ENCODE measurements at regions not wholly inside any gene's neighbourhood (a gene's known extent, or its start where the extent isn't known, plus 50 kb on each side); places are given as distances from the start of the nearest gene placed in this dataset.

- ChIA-PET POLR2A (no interaction called here), CTCF (no interaction called here)
- no peak overlapping the region for H3K4me2 ChIP-seq (replicated peaks; ENCODE audit: low read depth, low read length, poor library complexity, severe bottlenecking)
- H3K27ac ChIP-seq (ENCODE audit: low read length in 2 of 2) = no peak overlapping the region
- Mint-ChIP-seq H3K4me3 (no peak overlapping the region), H3K27me3 (no peaks in the 10 kb centered on the region), H3K27ac (no peak overlapping the region), H3K9me3 (ENCODE audit: insufficient read depth) (no peaks in the 10 kb centered on the region), H3K4me1 (no peaks in the 10 kb centered on the region)
- H3K79me2 ChIP-seq (ENCODE audit: control insufficient read depth, insufficient read depth, low read length) = no peaks in the 10 kb centered on the region
- TF ChIP-seq EZH2 (IDR thresholded peaks at IDR 0.05; ENCODE audit: borderline replicate concordance, insufficient read depth, low read depth, low read length, poor library complexity, severe bottlenecking) (no peak), CTCF (IDR thresholded peaks at IDR 0.05) (no peak)
- intact Hi-C loops (cut with micrococcal nuclease) = no loop called here
- no peak overlapping the region for H3K4me3 ChIP-seq (ENCODE audit: control extremely low read depth in 1 of 5, extremely low read depth in 1 of 5, insufficient read depth in 1 of 5, low read depth in 2 of 5, low read length in 4 of 5)
- ATAC-seq (ENCODE audit: low read depth) = no peak
- no peaks in the 10 kb centered on the region for H3K9me3 ChIP-seq (ENCODE audit: control extremely low read depth in 1 of 3, control insufficient read depth in 2 of 3, insufficient read depth in 1 of 3, low read length in 2 of 3)
- 71% methylated on average over 1 of the region's 4 CpGs for WGBS (ENCODE audit: insufficient coverage)
- H3K9ac ChIP-seq (ENCODE audit: low read length) = no peak overlapping the region
- H3K36me3 ChIP-seq (replicated peaks in 1 of 2; ENCODE audit: control extremely low read depth in 1 of 2, control insufficient read depth in 1 of 2, extremely low read depth in 1 of 2, insufficient read depth in 2 of 2, low read length in 1 of 2) = no peaks in the 10 kb centered on the region
- DNase-seq = no peak
- no peaks in the 10 kb centered on the region for H3K27me3 ChIP-seq (replicated peaks in 1 of 4; ENCODE audit: control extremely low read depth in 1 of 4, control insufficient read depth in 3 of 4, insufficient read depth in 4 of 4, low read length in 3 of 4)
- no peaks in the 10 kb centered on the region for H3K4me1 ChIP-seq (ENCODE audit: control insufficient read depth in 2 of 2, insufficient read depth in 2 of 2, low read length in 2 of 2)
- H2AFZ ChIP-seq (ENCODE audit: insufficient read depth, low read depth, low read length, poor library complexity, severe bottlenecking) = no peak overlapping the region
- H4K20me1 ChIP-seq (ENCODE audit: control insufficient read depth, insufficient read depth, low read length, poor library complexity, severe bottlenecking) = no peaks in the 10 kb centered on the region
These were observed 184.8 kb downstream of the NR4A2 start for GRCh38 chr2:156147594-156148330.

GRCh38 chr2:156145976-156146375, 186.5 kb downstream of the NR4A2 start:
- TF ChIP-seq EZH2 (IDR thresholded peaks at IDR 0.05; ENCODE audit: borderline replicate concordance, insufficient read depth, low read depth, low read length, poor library complexity, severe bottlenecking) (no peak), CTCF (IDR thresholded peaks at IDR 0.05) (no peak)
- ChIA-PET CTCF (no interaction called here), POLR2A (no interaction called here)
- no peaks in the 10 kb centered on the region for H4K20me1 ChIP-seq (ENCODE audit: control insufficient read depth, insufficient read depth, low read length, poor library complexity, severe bottlenecking)
- no peaks in the 10 kb centered on the region for H3K27me3 ChIP-seq (replicated peaks in 1 of 4; ENCODE audit: control extremely low read depth in 1 of 4, control insufficient read depth in 3 of 4, insufficient read depth in 4 of 4, low read length in 3 of 4)
- H3K9me3 ChIP-seq (ENCODE audit: control extremely low read depth in 1 of 3, control insufficient read depth in 2 of 3, insufficient read depth in 1 of 3, low read length in 2 of 3) = no peaks in the 10 kb centered on the region
- H3K27ac ChIP-seq (ENCODE audit: low read length in 2 of 2) = no peak overlapping the region
- intact Hi-C loops (cut with micrococcal nuclease) = no loop called here
- H3K9me3 Mint-ChIP-seq (ENCODE audit: insufficient read depth) = no peaks in the 10 kb centered on the region
- H2AFZ ChIP-seq (ENCODE audit: insufficient read depth, low read depth, low read length, poor library complexity, severe bottlenecking) = no peak overlapping the region
- no peak overlapping the region for H3K4me2 ChIP-seq (replicated peaks; ENCODE audit: low read depth, low read length, poor library complexity, severe bottlenecking)
- DNase-seq (no peak), ATAC-seq (ENCODE audit: low read depth) (no peak)
- no peak overlapping the region for H3K27ac Mint-ChIP-seq
- no peak overlapping the region for H3K9ac ChIP-seq (ENCODE audit: low read length)
- H3K79me2 ChIP-seq (ENCODE audit: control insufficient read depth, insufficient read depth, low read length) = no peaks in the 10 kb centered on the region
- no peaks in the 10 kb centered on the region for H3K4me1 Mint-ChIP-seq
- H3K27me3 Mint-ChIP-seq = no peaks in the 10 kb centered on the region
- no peak overlapping the region for H3K4me3 ChIP-seq (ENCODE audit: control extremely low read depth in 1 of 5, extremely low read depth in 1 of 5, insufficient read depth in 1 of 5, low read depth in 2 of 5, low read length in 4 of 5)
- H3K36me3 ChIP-seq (replicated peaks in 1 of 2; ENCODE audit: control extremely low read depth in 1 of 2, control insufficient read depth in 1 of 2, extremely low read depth in 1 of 2, insufficient read depth in 2 of 2, low read length in 1 of 2) = no peaks in the 10 kb centered on the region
- no peaks in the 10 kb centered on the region for H3K4me1 ChIP-seq (ENCODE audit: control insufficient read depth in 2 of 2, insufficient read depth in 2 of 2, low read length in 2 of 2)
- no peak overlapping the region for H3K4me3 Mint-ChIP-seq
- WGBS (ENCODE audit: insufficient coverage) = 93% methylated on average over 2 of the region's 3 CpGs

Measured in B cell (primary cell).